ENCODE measurements at regions not wholly inside any gene's neighbourhood (a gene's known extent, or its start where the extent isn't known, plus 50 kb on each side); places are given as distances from the start of the nearest gene placed in this dataset.
"Not testable (repeated sequence)": the region's sequence is repeated elsewhere in the genome, so short reads cannot be mapped to it uniquely, and the experiment has no call there.

DNA sequence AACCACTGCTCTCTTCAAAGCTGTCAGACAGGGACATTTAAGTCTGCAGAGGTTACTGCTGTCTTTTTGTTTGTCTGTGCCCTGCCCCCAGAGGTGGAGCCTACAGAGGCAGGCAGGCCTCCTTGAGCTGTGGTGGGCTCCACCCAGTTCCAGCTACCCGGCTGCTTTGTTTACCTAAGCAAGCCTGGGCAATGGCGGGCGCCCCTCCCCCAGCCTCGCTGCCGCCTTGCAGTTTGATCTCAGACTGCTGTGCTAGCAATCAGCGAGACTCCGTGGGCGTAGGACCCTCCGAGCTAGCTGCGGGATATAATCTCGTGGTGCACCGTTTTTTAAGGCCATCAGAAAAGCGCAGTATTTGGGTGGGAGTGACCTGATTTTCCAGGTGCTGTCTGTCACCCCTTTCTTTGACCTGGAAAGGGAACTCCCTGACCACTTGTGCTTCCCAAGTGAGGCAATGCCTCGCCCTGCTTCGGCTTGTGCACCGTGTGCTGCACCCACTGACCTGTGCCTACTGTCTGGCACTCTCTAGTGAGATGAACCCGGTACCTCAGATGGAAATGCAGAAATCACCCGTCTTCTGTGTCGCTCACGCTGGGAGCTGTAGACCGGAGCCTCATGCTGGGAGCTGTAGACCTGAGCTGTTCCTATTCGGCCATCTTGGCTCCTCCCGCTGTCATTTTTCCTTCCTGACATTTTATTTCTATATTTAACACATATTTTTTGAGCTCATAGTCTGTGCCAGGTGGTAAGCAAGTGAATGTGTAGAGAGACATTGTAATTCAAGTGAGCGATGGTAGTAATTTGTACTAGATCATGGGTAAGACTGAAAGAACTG lies 551.5 kb downstream of the RAB38 start:
- TF ChIP-seq, protein P1, sequence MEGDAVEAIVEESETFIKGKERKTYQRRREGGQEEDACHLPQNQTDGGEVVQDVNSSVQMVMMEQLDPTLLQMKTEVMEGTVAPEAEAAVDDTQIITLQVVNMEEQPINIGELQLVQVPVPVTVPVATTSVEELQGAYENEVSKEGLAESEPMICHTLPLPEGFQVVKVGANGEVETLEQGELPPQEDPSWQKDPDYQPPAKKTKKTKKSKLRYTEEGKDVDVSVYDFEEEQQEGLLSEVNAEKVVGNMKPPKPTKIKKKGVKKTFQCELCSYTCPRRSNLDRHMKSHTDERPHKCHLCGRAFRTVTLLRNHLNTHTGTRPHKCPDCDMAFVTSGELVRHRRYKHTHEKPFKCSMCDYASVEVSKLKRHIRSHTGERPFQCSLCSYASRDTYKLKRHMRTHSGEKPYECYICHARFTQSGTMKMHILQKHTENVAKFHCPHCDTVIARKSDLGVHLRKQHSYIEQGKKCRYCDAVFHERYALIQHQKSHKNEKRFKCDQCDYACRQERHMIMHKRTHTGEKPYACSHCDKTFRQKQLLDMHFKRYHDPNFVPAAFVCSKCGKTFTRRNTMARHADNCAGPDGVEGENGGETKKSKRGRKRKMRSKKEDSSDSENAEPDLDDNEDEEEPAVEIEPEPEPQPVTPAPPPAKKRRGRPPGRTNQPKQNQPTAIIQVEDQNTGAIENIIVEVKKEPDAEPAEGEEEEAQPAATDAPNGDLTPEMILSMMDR (conservative IDR thresholded peaks at IDR 0.05; ENCODE audit: low read depth, low read length): not testable (repeated sequence)
- not testable (repeated sequence) for TF ChIP-seq EZH2 (IDR thresholded peaks at IDR 0.05; ENCODE audit: low read length, unreplicated experiment)

All from PC-3 (cell line).